Stimulated activated CD4-positive, alpha-beta T cell treated with anti-CD3 and anti-CD28 coated beads, Interleukin-1b, Interleukin-23, amount 100 ng/mL, for 48 hours (primary cell): ENCODE measurements at regions not wholly inside any gene's neighbourhood (a gene's known extent, or its start where the extent isn't known, plus 50 kb on each side); places are given as distances from the start of the nearest gene placed in this dataset.

Experiments
- DNase-seq: peaks from one replicate; pipeline ENCODE4 v3.0.0-alpha.2; 2020

GRCh38 chr17:34414339-34414738, 51.3 kb upstream of the CCL1 start:
- DNase-seq, result no peak

- DNase-seq, result no peak
These were observed 50.5 kb upstream of the CCL1 start for GRCh38 chr17:34413443-34414119.

- no peak for DNase-seq
These were observed 50.0 kb upstream of the CCL1 start for GRCh38 chr17:34412965-34413441.
